ENCODE measurements at regions not wholly inside any gene's neighbourhood (a gene's known extent, or its start where the extent isn't known, plus 50 kb on each side); places are given as distances from the start of the nearest gene placed in this dataset.
"Not testable (repeated sequence)": the region's sequence is repeated elsewhere in the genome, so short reads cannot be mapped to it uniquely, and the experiment has no call there.

- DNase-seq (ENCODE audit: low spot score), result no peak
Measured at GRCh38 chr22:48083502-48083901, 1321.1 kb downstream of the TBC1D22A start.

- DNase-seq (ENCODE audit: low spot score), result no peak
Measured at GRCh38 chr22:48082284-48082683, 1319.8 kb downstream of the TBC1D22A start.

GRCh38 chr22:48081281-48081680, 1318.8 kb downstream of the TBC1D22A start:
- DNase-seq (ENCODE audit: low spot score), result no peak

DNA sequence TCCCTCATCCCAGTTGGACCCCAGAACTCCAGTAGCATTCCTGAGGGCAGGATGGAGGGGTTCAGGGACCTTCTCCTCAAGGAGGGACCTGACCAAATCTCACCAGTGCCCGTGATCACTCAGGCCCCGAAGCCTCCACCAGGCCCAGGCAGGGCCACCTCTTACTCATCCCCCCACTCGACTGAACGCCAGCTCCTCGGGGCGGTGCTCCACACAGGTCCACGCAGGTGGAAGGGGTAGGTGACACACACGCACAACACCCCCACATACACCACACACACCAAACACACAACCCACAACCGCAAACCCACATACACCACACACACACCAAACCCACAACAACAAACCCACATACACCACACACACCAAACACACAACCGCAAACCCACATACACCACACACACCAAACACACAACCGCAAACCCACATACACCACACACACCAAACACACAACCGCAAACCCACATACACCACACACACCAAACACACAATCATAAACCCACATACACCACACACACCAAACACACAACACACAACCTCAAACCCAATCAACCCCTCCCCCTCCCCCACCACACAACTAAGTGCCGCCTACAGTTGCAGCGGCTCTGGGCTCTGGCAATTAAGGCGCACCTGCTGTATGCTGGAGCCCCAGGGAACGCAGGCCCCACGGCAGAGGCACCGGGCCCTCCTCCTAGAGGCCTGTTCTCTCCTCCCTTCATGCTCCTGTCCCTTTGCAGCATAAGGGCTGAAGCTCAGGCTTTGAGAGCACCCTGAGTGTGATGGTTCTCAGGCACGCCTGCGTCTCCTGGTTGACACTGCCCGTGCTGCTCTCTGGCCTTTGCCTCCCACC, 1318.1 kb downstream of the TBC1D22A start:
- no peak for DNase-seq (ENCODE audit: low spot score)

DNA sequence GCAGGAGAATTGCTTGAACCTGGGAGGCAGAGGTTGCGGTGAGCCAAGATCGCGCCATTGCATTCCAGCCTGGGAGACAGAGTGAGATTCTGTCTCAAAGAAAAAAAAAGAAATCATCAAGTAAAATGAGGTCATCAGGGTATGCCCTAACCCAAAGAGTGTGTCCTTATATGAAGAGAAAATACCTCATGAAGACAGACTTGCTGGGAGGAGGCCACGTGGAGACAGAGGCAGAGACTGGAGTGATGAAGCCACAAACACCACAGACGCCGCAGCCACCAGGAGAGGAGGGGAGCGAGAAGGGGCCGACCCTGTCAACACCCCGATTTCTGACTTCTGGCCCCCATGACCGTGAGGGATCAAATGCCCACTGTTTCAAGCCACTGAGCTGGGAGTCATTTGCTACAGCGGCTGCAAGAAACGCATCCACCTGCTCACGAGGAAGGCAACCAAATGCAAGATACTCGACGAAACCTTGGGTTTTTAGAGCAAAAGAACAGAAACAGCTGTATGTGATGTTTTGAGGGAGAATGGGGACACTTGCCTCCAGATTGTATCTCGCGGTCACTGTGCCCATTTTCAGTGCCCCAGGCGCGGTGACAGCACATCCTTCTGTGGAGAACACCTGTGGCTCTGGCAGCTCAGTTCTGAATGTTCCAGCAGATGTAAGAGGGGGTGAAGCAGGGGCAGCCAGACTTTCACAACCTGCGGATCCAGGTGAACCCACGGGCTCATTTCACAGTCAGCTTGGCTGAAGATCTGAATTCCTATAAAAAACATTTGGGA, 1317.2 kb downstream of the TBC1D22A start:
- DNase-seq (ENCODE audit: low spot score), result no peak

DNA sequence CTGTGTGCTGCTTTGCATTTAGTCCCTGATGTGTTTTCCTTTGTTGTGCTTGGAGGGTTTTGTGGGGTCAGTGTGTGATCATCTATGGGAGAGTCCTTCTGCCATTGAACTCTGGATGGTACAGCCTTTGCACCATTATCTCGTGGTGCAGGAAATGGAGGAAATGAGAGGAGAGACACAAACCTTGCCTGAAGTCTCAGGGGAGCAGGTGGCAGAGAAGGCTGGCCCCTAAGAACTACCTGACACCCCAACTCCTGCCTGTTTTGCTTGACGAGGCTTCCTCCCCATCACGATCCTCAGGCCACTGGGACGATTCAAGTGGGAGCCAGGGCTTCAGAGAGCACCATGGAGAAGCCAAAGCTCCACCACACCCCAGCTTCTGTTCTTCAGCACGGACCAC, 1316.4 kb downstream of the TBC1D22A start:
- no peak for DNase-seq (ENCODE audit: low spot score)

- DNase-seq (ENCODE audit: low spot score), result no peak
Measured at GRCh38 chr22:48077699-48078098, 1315.2 kb downstream of the TBC1D22A start.

- DNase-seq (ENCODE audit: low spot score), result peak; percentile 88
Measured at GRCh38 chr22:48076008-48076407, 1313.6 kb downstream of the TBC1D22A start.

GRCh38 chr22:48075604-48076003, 1313.2 kb downstream of the TBC1D22A start:
- DNase-seq (ENCODE audit: low spot score), result no peak

GRCh38 chr22:48072777-48073176, 1310.3 kb downstream of the TBC1D22A start:
- no peak for DNase-seq (ENCODE audit: low spot score)

DNA sequence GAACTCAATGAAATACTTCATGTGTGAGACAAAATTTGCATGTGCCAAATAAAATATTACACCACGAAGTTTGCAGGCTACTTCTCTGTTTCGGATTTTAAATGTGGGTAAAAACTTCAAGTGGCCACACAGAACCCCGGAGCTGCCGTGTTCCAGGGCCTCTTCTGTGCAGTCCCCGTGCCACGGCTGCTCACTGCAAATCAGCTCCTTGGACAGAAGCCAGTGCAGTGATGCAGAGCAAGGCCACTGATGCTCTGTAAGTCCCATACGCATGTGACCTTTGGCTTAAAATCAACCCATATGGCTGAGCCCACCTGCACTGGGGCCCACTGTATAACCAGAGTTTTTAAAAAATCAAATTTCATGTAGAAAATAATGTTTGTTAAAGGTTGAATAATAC, 1309.4 kb downstream of the TBC1D22A start:
- no peak for DNase-seq (ENCODE audit: low spot score)

DNA sequence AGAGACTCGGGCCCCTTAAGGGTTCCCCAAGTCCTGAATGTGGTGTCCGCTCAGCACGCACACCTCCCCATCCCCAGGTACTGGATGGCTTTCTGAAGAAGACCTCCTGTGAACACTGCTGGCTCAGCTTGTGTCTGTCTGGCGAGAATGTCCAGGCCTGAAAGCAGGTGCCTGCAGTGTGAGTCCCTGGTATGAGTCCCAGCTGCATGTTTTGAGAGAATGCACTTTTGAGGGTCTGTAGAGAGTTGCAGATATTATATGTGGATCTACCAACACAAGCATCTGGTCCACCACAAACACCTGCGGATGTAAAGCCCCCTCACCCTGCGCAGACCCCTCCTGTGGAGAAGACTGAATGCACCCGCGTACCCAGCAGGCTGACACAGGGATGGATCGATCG, 1308.9 kb downstream of the TBC1D22A start:
- no peak for DNase-seq (ENCODE audit: low spot score)

DNA sequence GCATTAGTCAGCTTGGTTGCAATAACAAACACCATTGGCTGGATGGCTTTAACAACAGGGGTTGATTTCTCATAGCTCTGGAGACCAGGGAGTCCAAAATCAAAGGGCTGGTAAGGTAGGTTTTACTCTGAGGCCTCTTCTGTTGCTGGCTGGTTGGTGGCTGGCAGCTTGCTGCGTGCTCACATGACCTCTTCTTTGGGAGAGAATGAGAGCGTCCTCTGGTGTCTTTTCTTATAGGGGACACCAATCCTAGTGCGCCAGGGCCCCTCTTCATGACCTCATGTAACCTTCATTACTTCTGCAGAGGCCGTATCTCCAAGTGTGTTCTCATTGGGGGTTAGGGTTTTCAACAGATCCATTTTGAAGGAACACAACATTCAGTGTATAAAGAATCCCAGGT, 1308.3 kb downstream of the TBC1D22A start:
- no peak for DNase-seq (ENCODE audit: low spot score)

- no peak for DNase-seq (ENCODE audit: low spot score)
Measured at GRCh38 chr22:48070083-48070482, 1307.6 kb downstream of the TBC1D22A start.

DNA sequence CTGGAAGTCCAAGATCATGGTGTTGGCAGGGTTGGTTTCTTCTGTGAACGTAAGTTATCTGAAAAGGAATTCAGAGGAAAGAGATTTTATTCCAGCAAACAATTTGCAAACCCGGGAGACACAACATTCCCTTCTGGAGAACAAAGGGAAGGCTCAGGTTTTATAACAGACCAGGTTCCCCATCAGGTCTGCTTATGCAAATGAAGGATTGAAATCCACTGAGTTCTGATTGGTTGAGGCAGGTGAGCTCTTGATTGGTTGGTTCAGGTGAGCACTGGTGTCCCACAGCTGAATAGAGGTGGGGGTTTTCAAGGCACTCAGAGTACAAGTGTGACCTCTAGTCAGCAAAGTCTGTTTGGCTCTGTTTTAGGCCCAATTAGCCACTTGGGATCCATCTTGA, 1306.8 kb downstream of the TBC1D22A start:
- DNase-seq (ENCODE audit: low spot score), result no peak

- no peak for DNase-seq (ENCODE audit: low spot score)
Measured at GRCh38 chr22:48068323-48068885, 1306.0 kb downstream of the TBC1D22A start.

GRCh38 chr22:48065892-48066291, 1303.4 kb downstream of the TBC1D22A start:
- no peak for DNase-seq (ENCODE audit: low spot score)

DNA sequence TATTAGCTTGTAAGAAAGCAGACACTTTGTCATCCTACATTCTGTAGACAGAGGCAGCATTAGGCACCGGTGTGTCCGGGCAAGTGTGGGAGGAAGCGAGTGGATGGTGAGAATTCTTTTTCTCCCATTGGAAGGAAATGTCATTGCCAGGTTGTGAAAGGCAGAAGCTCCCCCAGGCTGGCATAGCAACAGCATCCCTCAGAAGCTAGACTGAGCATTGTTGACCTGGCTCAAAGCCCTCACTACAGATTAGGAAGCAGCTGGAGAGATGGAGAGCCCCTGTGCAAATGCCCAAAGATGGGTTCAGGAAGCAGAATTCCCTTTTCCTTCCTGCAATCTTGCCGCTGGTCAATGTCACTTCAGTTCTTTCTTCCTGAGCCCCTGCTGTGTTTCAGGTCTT, 1299.3 kb downstream of the TBC1D22A start:
- DNase-seq (ENCODE audit: low spot score), result no peak

- no peak for DNase-seq (ENCODE audit: low spot score)
Measured at GRCh38 chr22:48060266-48060665, 1297.8 kb downstream of the TBC1D22A start.

- not testable (repeated sequence) for DNase-seq (ENCODE audit: low spot score)
Measured at GRCh38 chr22:48059521-48059920, 1297.1 kb downstream of the TBC1D22A start.

GRCh38 chr22:48057116-48057835, 1294.8 kb downstream of the TBC1D22A start:
- DNase-seq (ENCODE audit: low spot score), result no peak

DNA sequence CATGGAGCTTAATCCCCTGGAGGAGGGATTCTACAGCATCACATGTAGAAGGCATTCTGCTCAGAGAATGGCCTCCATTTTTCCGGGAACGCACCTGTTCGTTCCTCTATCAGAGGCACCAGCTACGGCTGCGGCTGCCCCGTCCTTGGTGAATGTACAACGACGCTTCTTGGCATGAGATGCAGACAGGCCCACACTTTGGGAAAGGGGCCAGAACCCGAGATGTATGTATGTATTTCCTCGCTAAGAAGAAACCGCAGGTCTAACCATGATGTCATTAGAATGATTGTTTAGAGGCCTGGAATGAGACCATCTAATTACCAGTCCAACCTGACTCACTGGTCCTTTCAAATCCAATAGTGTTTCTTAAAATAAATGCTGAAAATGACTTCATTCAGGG, 1293.4 kb downstream of the TBC1D22A start:
- DNase-seq (ENCODE audit: low spot score), result no peak

Data from umbilical cord (tissue), 1 donor.